A673 (cell line): ENCODE measurements at regions not wholly inside any gene's neighbourhood (a gene's known extent, or its start where the extent isn't known, plus 50 kb on each side); places are given as distances from the start of the nearest gene placed in this dataset.

ENCODE experiments used
- BruUV-seq: library from RNA; stranded (reverse); fragments of 400-500 nt; replicated peaks from 2 replicates; lab custom pipeline; 2021; lab: Mats Ljungman, UMichigan
- CTCF ChIA-PET: fragments of 300-600 bp; sonication (Branson Sonifier 250); formaldehyde crosslinking; loops from one replicate; lab custom pipeline; 2022; ENCODE audit warnings: antibody characterized with exemption; lab: Charles Lee
- POLR2A ChIA-PET: fragments of 300-600 bp; sonication (Branson Sonifier 250); formaldehyde crosslinking; loops from one replicate; lab custom pipeline; 2022; ENCODE audit warnings: antibody characterized with exemption; ENCODE audit not compliant: low non-redundant PET; lab: Charles Lee
- DNase-seq: peaks from one replicate; pipeline ENCODE4 v3.0.0-alpha.2; 2015; ENCODE audit warnings: low spot score
- H3K27ac ChIP-seq: fragments of 200-600 bp; sonication (generic); 2 replicates; pipeline ENCODE4 v1.5.1; 2016; ENCODE audit warnings: mixed run types, low read depth, mild to moderate bottlenecking, mixed read lengths, antibody characterized with exemption, low read length; ENCODE audit not compliant: poor library complexity, severe bottlenecking
- H3K27me3 ChIP-seq: fragments of 200-600 bp; sonication (generic); replicated peaks from 2 replicates; pipeline ENCODE4 v1.6.1; 2017; ENCODE audit warnings: mixed run types, low read depth, mild to moderate bottlenecking, mixed read lengths, antibody characterized with exemption, low read length; ENCODE audit not compliant: insufficient read depth, poor library complexity
- H3K36me3 ChIP-seq: fragments of 200-600 bp; sonication (generic); 2 replicates; pipeline ENCODE4 v1.6.1; 2016; ENCODE audit warnings: mixed run types, mild to moderate bottlenecking, mixed read lengths, antibody characterized with exemption, low read length; ENCODE audit not compliant: insufficient read depth, poor library complexity, severe bottlenecking
- H3K4me1 ChIP-seq: fragments of 200-600 bp; sonication (generic); 2 replicates; pipeline ENCODE4 v1.6.1; 2017; ENCODE audit warnings: mixed run types, mild to moderate bottlenecking, mixed read lengths, antibody characterized with exemption, low read length; ENCODE audit not compliant: insufficient read depth, poor library complexity, severe bottlenecking
- H3K4me3 ChIP-seq: fragments of 200-600 bp; sonication (generic); 2 replicates; pipeline ENCODE4 v1.5.1; 2016; ENCODE audit warnings: low read depth, mixed run types, mild to moderate bottlenecking, mixed read lengths, low read length; ENCODE audit not compliant: poor library complexity, severe bottlenecking
- H3K9me3 ChIP-seq: fragments of 200-600 bp; sonication (generic); 2 replicates; pipeline ENCODE4 v1.6.1; 2016; ENCODE audit warnings: mixed run types, low read depth, mild to moderate bottlenecking, mixed read lengths, antibody characterized with exemption, low read length; ENCODE audit not compliant: poor library complexity, severe bottlenecking
- EZH2 ChIP-seq: fragments of 200-600 bp; sonication (generic); IDR thresholded peaks from 2 replicates; pipeline ENCODE4 v1.6.1; 2017; ENCODE audit warnings: borderline replicate concordance, low read depth, mild to moderate bottlenecking, mixed read lengths, antibody characterized with exemption, low read length; ENCODE audit not compliant: poor library complexity, severe bottlenecking
- intact Hi-C: fragments of 100-400 bp; cut with micrococcal nuclease; formaldehyde crosslinking; loops from one replicate; pipeline ENCODE4 v1.10.0; 2022; ENCODE audit not compliant: unreplicated experiment
- TF ChIP-seq, protein P1 (sequence below): fragments of 300-800, 200-600 bp; sonication (generic); conservative IDR thresholded peaks from 2 replicates; pipeline ENCODE4 v1.5.1; 2017; ENCODE audit warnings: low read depth, mild to moderate bottlenecking, antibody characterized with exemption, low read length, moderate library complexity, mixed read lengths

DNA sequence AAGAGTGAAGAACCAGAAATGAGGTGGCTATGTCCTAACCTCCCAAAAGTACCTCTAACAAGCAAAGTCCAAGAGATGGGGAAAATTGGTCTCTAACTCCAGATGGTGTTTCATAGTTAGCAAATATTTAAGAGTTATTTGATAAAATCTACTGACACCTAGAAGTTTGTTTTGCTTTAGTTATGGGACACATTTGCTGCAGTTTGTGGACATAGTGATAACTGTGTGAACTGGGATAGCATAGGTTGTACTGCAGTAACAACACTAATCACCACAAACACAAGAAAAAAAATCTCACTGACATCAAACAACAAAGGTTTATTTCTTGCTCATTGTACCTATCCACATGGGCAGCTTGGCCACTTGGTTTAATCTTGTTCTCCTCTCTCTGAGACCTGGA is 965.0 kb upstream of the SPRY2 start:
- no peak for DNase-seq
- H3K9me3 ChIP-seq, result no peaks in the 10 kb centered on the region
- H3K36me3 ChIP-seq, result no peaks in the 10 kb centered on the region
- no TSS peak for BruUV-seq
- ChIA-PET POLR2A (no interaction called here), CTCF (no interaction called here)
- TF ChIP-seq, protein P1, sequence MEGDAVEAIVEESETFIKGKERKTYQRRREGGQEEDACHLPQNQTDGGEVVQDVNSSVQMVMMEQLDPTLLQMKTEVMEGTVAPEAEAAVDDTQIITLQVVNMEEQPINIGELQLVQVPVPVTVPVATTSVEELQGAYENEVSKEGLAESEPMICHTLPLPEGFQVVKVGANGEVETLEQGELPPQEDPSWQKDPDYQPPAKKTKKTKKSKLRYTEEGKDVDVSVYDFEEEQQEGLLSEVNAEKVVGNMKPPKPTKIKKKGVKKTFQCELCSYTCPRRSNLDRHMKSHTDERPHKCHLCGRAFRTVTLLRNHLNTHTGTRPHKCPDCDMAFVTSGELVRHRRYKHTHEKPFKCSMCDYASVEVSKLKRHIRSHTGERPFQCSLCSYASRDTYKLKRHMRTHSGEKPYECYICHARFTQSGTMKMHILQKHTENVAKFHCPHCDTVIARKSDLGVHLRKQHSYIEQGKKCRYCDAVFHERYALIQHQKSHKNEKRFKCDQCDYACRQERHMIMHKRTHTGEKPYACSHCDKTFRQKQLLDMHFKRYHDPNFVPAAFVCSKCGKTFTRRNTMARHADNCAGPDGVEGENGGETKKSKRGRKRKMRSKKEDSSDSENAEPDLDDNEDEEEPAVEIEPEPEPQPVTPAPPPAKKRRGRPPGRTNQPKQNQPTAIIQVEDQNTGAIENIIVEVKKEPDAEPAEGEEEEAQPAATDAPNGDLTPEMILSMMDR, result no peak
- no peak for TF ChIP-seq EZH2
- H3K27ac ChIP-seq, result no peak overlapping the region
- H3K27me3 ChIP-seq, result no peaks in the 10 kb centered on the region
- intact Hi-C loops, result no loop called here
- no peak overlapping the region for H3K4me3 ChIP-seq
- H3K4me1 ChIP-seq, result no peaks in the 10 kb centered on the region

- TF ChIP-seq, protein P1, result no peak
- no peak for TF ChIP-seq EZH2
- Histone ChIP-seq H3K27ac (no peak overlapping the region), H3K4me1 (no peaks in the 10 kb centered on the region), H3K4me3 (no peak overlapping the region), H3K36me3 (no peaks in the 10 kb centered on the region), H3K9me3 (no peaks in the 10 kb centered on the region), H3K27me3 (no peaks in the 10 kb centered on the region)
- ChIA-PET CTCF (no interaction called here), POLR2A (no interaction called here)
- no TSS peak for BruUV-seq
- no peak for DNase-seq
- intact Hi-C loops, result no loop called here
Observed at GRCh38 chr13:81304121-81304659, 963.3 kb upstream of the SPRY2 start.

DNA sequence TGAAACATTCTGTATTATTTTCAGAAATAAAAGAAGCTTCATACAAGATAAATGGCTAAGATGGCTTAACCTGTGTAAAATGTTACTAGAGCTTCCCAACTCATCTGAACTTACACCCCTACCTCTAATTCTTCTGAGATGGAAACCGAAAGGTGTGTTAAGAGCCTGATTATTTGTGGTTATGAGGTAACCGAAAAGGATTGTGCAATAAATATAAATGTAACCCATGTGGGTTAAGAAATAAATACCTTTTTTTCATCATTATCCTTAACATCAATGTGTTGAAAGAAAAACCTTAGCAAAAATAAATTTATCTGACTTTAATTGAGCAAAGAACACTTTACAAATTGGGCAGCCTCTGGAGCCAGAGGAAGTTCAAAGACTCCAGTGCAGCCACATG is 961.8 kb upstream of the SPRY2 start:
- DNase-seq, result no peak
- CTCF ChIA-PET, result no interaction called here
- no peaks in the 10 kb centered on the region for H3K36me3 ChIP-seq
- no peaks in the 10 kb centered on the region for H3K27me3 ChIP-seq
- TF ChIP-seq EZH2, result no peak
- TF ChIP-seq, protein P1, result no peak
- H3K27ac ChIP-seq, result no peak overlapping the region
- POLR2A ChIA-PET, result no interaction called here
- BruUV-seq, result no TSS peak
- H3K9me3 ChIP-seq, result no peaks in the 10 kb centered on the region
- H3K4me1 ChIP-seq, result no peaks in the 10 kb centered on the region
- intact Hi-C loops, result no loop called here
- H3K4me3 ChIP-seq, result no peak overlapping the region
